B cell (primary cell): ENCODE measurements at regions not wholly inside any gene's neighbourhood (a gene's known extent, or its start where the extent isn't known, plus 50 kb on each side); places are given as distances from the start of the nearest gene placed in this dataset.

Source experiments
- ATAC-seq: fragments of 200-7000 bp; cut with Tn5 transposase; one replicate; pipeline ENCODE4 v1.10.0; 2021; ENCODE audit warnings: low read depth, mild to moderate bottlenecking, moderate number of reproducible peaks, moderate library complexity
- CTCF ChIA-PET: fragments of 350-600 bp; sonication (Branson Sonifier 250); formaldehyde crosslinking; loops from one replicate; lab custom pipeline; 2021; ENCODE audit warnings: antibody characterized with exemption, inconsistent platforms; lab: Charles Lee
- POLR2A ChIA-PET: fragments of 350-600 bp; sonication (Branson Sonifier 250); formaldehyde crosslinking; loops from one replicate; lab custom pipeline; 2021; ENCODE audit warnings: antibody characterized with exemption; lab: Charles Lee
- DNase-seq: peaks from one replicate; pipeline ENCODE4 v3.0.0; 2013
- H2AFZ ChIP-seq: 2 replicates; pipeline ENCODE4 v1.6.1; 2012; ENCODE audit warnings: mild to moderate bottlenecking, low read depth, low read length; ENCODE audit not compliant: insufficient read depth, poor library complexity, severe bottlenecking
- H3K27ac ChIP-seq, 2 donors: 1 replicate in 1 of 2; 2 replicates in 1 of 2; pipeline ENCODE4 v1.5.1; 2012 to 2013; ENCODE audit warnings: low read length in 2 of 2, mild to moderate bottlenecking in 2 of 2, moderate library complexity in 1 of 2
- H3K27me3 ChIP-seq, 4 experiments: fragments of 200-600 bp in 1 of 4; sonication (generic) in 1 of 4; replicated peaks in 1 of 4; 1 replicate in 2 of 4; 2 replicates in 2 of 4; pipeline versions ENCODE4 v1.6.1 to v1.7.0; 2013 to 2016; ENCODE audit warnings: low read length in 3 of 4, mild to moderate bottlenecking in 2 of 4, mixed read lengths in 1 of 4, moderate library complexity in 1 of 4; ENCODE audit not compliant: insufficient read depth in 4 of 4, control insufficient read depth in 3 of 4; ENCODE audit errors: control extremely low read depth in 1 of 4
- H3K36me3 ChIP-seq, 2 experiments: replicated peaks in 1 of 2; 1 replicate in 1 of 2; 2 replicates in 1 of 2; pipeline versions ENCODE4 v1.6.1 to v1.7.1; 2013; ENCODE audit warnings: low read length in 1 of 2; ENCODE audit not compliant: insufficient read depth in 2 of 2, control insufficient read depth in 1 of 2; ENCODE audit errors: control extremely low read depth in 1 of 2, extremely low read depth in 1 of 2
- H3K4me1 ChIP-seq, 2 donors: fragments of 200-600 bp in 1 of 2; sonication (generic) in 1 of 2; 1 replicate in 1 of 2; 2 replicates in 1 of 2; pipeline versions ENCODE4 v1.5.1 to v1.6.1; 2013 to 2017; ENCODE audit warnings: low read length in 2 of 2; ENCODE audit not compliant: control insufficient read depth in 2 of 2, insufficient read depth in 2 of 2
- H3K4me2 ChIP-seq: replicated peaks from 2 replicates; pipeline ENCODE3; 2012; ENCODE audit warnings: mild to moderate bottlenecking, low read depth, low read length; ENCODE audit not compliant: poor library complexity, severe bottlenecking
- H3K4me3 ChIP-seq, 5 experiments: fragments of 200-600 bp in 1 of 5; sonication (generic) in 1 of 5; 1 replicate in 3 of 5; 2 replicates in 2 of 5; pipeline versions ENCODE4 v1.5.1 to v1.7.0; 2011 to 2016; ENCODE audit warnings: low read length in 4 of 5, mild to moderate bottlenecking in 4 of 5, low read depth in 2 of 5, control low read depth in 1 of 5, moderate library complexity in 1 of 5; ENCODE audit not compliant: insufficient read depth in 1 of 5; ENCODE audit errors: control extremely low read depth in 1 of 5, extremely low read depth in 1 of 5
- H3K79me2 ChIP-seq: fragments of 200-600 bp; sonication (generic); one replicate; pipeline ENCODE4 v1.6.0; 2016; ENCODE audit warnings: low read length; ENCODE audit not compliant: control insufficient read depth, insufficient read depth
- H3K9ac ChIP-seq: fragments of 200-600 bp; sonication (generic); 2 replicates; pipeline ENCODE4 v1.6.1; 2017; ENCODE audit warnings: mild to moderate bottlenecking, low read length, moderate library complexity
- H3K9me3 ChIP-seq, 3 donors: one replicate each; pipeline versions ENCODE4 v1.6.1 to v1.7.1; 2013; ENCODE audit warnings: low read length in 2 of 3; ENCODE audit not compliant: control insufficient read depth in 2 of 3, insufficient read depth in 1 of 3; ENCODE audit errors: control extremely low read depth in 1 of 3
- H4K20me1 ChIP-seq: 2 replicates; pipeline ENCODE4 v1.6.0; 2012; ENCODE audit warnings: mild to moderate bottlenecking, low read length; ENCODE audit not compliant: insufficient read depth, control insufficient read depth, poor library complexity, severe bottlenecking
- H3K27ac Mint-ChIP-seq: one replicate; pipeline ENCODE4 v1.8.0; 2021; ENCODE audit warnings: mixed read lengths
- H3K27me3 Mint-ChIP-seq: one replicate; pipeline ENCODE4 v1.8.0; 2021; ENCODE audit warnings: mixed read lengths
- H3K4me1 Mint-ChIP-seq: one replicate; pipeline ENCODE4 v1.8.0; 2021; ENCODE audit warnings: mixed read lengths
- H3K4me3 Mint-ChIP-seq: one replicate; pipeline ENCODE4 v1.8.0; 2021; ENCODE audit warnings: mixed read lengths
- H3K9me3 Mint-ChIP-seq: one replicate; pipeline ENCODE4 v1.8.0; 2022; ENCODE audit warnings: mixed read lengths; ENCODE audit not compliant: insufficient read depth
- EZH2 ChIP-seq: IDR thresholded peaks from 2 replicates; pipeline ENCODE4 v1.6.1; 2012; ENCODE audit warnings: borderline replicate concordance, low read depth, mild to moderate bottlenecking, moderate library complexity, low read length; ENCODE audit not compliant: insufficient read depth, poor library complexity, severe bottlenecking
- WGBS: methylation state at CpG from one replicate; pipeline ENCODE4 v1.1.5; 2013; ENCODE audit warnings: missing lambda C conversion rate; ENCODE audit not compliant: insufficient coverage; 5-methylcytosine and 5-hydroxymethylcytosine counted together
- intact Hi-C: fragments of 100-400 bp; cut with micrococcal nuclease; formaldehyde crosslinking; loops from one replicate; pipeline ENCODE4 v1.10.0; 2022
- TF ChIP-seq, protein P1 (sequence below): fragments of 200-600 bp; IDR thresholded peaks from one replicate; pipeline ENCODE4 v1.8.0; 2022; ENCODE audit warnings: antibody characterized with exemption, mild to moderate bottlenecking

DNA sequence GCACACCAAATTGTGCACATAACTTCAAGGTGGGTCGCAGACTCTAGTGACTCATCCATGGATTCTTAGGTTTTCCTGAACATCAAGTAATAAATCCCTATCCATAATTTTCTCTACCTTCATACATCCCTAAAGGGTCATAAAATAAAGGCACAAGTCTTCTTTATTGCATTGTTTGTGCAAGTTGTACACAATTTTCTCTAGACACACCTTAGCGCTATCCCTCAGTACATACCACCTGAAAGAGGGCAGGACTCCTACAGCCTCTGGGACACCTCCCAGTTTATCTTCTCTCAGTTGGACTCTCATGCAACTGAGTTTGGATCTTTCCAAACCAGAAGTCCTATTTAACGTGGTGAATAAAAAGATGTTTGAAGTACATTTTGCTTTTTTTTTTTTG, 168.5 kb upstream of the BMP4 start:
- H3K79me2 ChIP-seq, result no peaks in the 10 kb centered on the region
- H3K4me3 Mint-ChIP-seq, result no peak overlapping the region
- H2AFZ ChIP-seq, result no peak overlapping the region
- DNase-seq, result no peak
- H3K27ac ChIP-seq, result no peak overlapping the region
- H3K9me3 ChIP-seq, result no peaks in the 10 kb centered on the region
- H3K4me1 ChIP-seq, result no peaks in the 10 kb centered on the region
- CTCF ChIA-PET, result no interaction called here
- no peaks in the 10 kb centered on the region for H3K27me3 Mint-ChIP-seq
- no peak overlapping the region for H3K4me3 ChIP-seq
- no peak overlapping the region for H3K9ac ChIP-seq
- no peak overlapping the region for H3K27ac Mint-ChIP-seq
- H4K20me1 ChIP-seq, result no peaks in the 10 kb centered on the region
- H3K36me3 ChIP-seq, result no peaks in the 10 kb centered on the region
- WGBS, result 100% methylated on average over 1 of the region's 3 CpGs
- ATAC-seq, result no peak
- POLR2A ChIA-PET, result no interaction called here
- no peaks in the 10 kb centered on the region for H3K27me3 ChIP-seq
- intact Hi-C loops, result no loop called here
- no peaks in the 10 kb centered on the region for H3K4me1 Mint-ChIP-seq
- TF ChIP-seq EZH2, result no peak
- TF ChIP-seq, protein P1, sequence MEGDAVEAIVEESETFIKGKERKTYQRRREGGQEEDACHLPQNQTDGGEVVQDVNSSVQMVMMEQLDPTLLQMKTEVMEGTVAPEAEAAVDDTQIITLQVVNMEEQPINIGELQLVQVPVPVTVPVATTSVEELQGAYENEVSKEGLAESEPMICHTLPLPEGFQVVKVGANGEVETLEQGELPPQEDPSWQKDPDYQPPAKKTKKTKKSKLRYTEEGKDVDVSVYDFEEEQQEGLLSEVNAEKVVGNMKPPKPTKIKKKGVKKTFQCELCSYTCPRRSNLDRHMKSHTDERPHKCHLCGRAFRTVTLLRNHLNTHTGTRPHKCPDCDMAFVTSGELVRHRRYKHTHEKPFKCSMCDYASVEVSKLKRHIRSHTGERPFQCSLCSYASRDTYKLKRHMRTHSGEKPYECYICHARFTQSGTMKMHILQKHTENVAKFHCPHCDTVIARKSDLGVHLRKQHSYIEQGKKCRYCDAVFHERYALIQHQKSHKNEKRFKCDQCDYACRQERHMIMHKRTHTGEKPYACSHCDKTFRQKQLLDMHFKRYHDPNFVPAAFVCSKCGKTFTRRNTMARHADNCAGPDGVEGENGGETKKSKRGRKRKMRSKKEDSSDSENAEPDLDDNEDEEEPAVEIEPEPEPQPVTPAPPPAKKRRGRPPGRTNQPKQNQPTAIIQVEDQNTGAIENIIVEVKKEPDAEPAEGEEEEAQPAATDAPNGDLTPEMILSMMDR, result no peak
- no peak overlapping the region for H3K4me2 ChIP-seq
- no peaks in the 10 kb centered on the region for H3K9me3 Mint-ChIP-seq

DNA sequence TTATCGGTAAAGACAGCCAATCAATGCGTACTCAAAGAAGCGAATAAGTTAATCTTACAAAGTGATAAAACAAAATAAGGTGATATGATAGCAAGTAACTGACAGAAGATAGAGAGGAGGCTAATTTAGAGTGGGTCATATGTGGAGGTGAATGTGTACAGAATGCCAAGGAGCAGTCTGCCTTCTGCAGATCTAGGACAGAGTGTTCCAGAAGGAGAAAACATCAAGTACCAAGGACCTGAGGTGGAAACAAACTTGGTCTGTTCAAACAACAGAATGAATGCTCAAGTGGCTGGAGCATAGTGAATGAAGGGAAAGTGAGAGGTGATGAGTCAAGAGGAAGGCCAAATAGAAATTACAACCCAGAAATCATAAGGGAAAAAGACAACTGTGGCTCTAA, 170.3 kb upstream of the BMP4 start:
- no peaks in the 10 kb centered on the region for H3K79me2 ChIP-seq
- H3K9me3 ChIP-seq, result no peaks in the 10 kb centered on the region
- no peak overlapping the region for H3K4me2 ChIP-seq
- DNase-seq (no peak), ATAC-seq (no peak)
- no peak overlapping the region for H2AFZ ChIP-seq
- no peaks in the 10 kb centered on the region for H4K20me1 ChIP-seq
- H3K27me3 Mint-ChIP-seq, result no peaks in the 10 kb centered on the region
- no peaks in the 10 kb centered on the region for H3K9me3 Mint-ChIP-seq
- H3K36me3 ChIP-seq, result no peaks in the 10 kb centered on the region
- no peaks in the 10 kb centered on the region for H3K4me1 ChIP-seq
- no peak overlapping the region for H3K27ac ChIP-seq
- ChIA-PET CTCF (no interaction called here), POLR2A (no interaction called here)
- H3K4me1 Mint-ChIP-seq, result no peaks in the 10 kb centered on the region
- H3K27me3 ChIP-seq, result no peaks in the 10 kb centered on the region
- H3K9ac ChIP-seq, result no peak overlapping the region
- intact Hi-C loops, result no loop called here
- TF ChIP-seq, protein P1, result no peak
- TF ChIP-seq EZH2, result no peak
- H3K27ac Mint-ChIP-seq, result no peak overlapping the region
- H3K4me3 Mint-ChIP-seq, result no peak overlapping the region
- WGBS, result 94% methylated on average over 2 of the region's 3 CpGs
- H3K4me3 ChIP-seq, result no peak overlapping the region
